ENCODE measurements at regions not wholly inside any gene's neighbourhood (a gene's known extent, or its start where the extent isn't known, plus 50 kb on each side); places are given as distances from the start of the nearest gene placed in this dataset.

GRCh38 chr7:25864943-25865751 is 286.9 kb upstream of the NFE2L3 start:
- DNase-seq (ENCODE audit: extremely low spot score) = no peak
- 33% methylated on average over 3 of the region's 3 CpGs for WGBS
- no peak overlapping the region for H3K4me3 ChIP-seq (ENCODE audit: low read depth, low read length)

GRCh38 chr7:25868509-25868908 is 283.5 kb upstream of the NFE2L3 start:
- no peaks in the 10 kb centered on the region for H3K4me1 ChIP-seq (ENCODE audit: insufficient read depth)
- no peak overlapping the region for H3K27ac ChIP-seq (ENCODE audit: low read depth)
- WGBS = 94% methylated on average over 1 of the region's 1 CpG
- no peak overlapping the region for H3K4me3 ChIP-seq (ENCODE audit: low read depth, low read length)
- no peak for DNase-seq (ENCODE audit: extremely low spot score)
- no peaks in the 10 kb centered on the region for H3K36me3 ChIP-seq (ENCODE audit: insufficient read depth)

More at GRCh38 chr7:25864943-25865751, 286.9 kb upstream of the NFE2L3 start:
- Histone ChIP-seq H3K4me1 (ENCODE audit: insufficient read depth) (no peaks in the 10 kb centered on the region), H3K36me3 (ENCODE audit: insufficient read depth) (no peaks in the 10 kb centered on the region), H3K27ac (ENCODE audit: low read depth) (no peak overlapping the region)

GRCh38 chr7:25870574-25870973 is 281.4 kb upstream of the NFE2L3 start:
- Histone ChIP-seq H3K4me1 (ENCODE audit: insufficient read depth) (no peaks in the 10 kb centered on the region), H3K27ac (ENCODE audit: low read depth) (no peak overlapping the region), H3K4me3 (ENCODE audit: low read depth, low read length) (no peak overlapping the region), H3K36me3 (ENCODE audit: insufficient read depth) (no peaks in the 10 kb centered on the region)
- DNase-seq (ENCODE audit: extremely low spot score) = no peak
- WGBS = 71% methylated on average over 3 of the region's 3 CpGs

- no peak for DNase-seq (ENCODE audit: extremely low spot score)
- Histone ChIP-seq H3K4me1 (ENCODE audit: insufficient read depth) (no peaks in the 10 kb centered on the region), H3K27ac (ENCODE audit: low read depth) (no peak overlapping the region), H3K4me3 (ENCODE audit: low read depth, low read length) (no peak overlapping the region), H3K36me3 (ENCODE audit: insufficient read depth) (no peaks in the 10 kb centered on the region)
- WGBS = 94% methylated on average over 3 of the region's 3 CpGs
Measured at GRCh38 chr7:25876092-25876491, 275.9 kb upstream of the NFE2L3 start.

DNA sequence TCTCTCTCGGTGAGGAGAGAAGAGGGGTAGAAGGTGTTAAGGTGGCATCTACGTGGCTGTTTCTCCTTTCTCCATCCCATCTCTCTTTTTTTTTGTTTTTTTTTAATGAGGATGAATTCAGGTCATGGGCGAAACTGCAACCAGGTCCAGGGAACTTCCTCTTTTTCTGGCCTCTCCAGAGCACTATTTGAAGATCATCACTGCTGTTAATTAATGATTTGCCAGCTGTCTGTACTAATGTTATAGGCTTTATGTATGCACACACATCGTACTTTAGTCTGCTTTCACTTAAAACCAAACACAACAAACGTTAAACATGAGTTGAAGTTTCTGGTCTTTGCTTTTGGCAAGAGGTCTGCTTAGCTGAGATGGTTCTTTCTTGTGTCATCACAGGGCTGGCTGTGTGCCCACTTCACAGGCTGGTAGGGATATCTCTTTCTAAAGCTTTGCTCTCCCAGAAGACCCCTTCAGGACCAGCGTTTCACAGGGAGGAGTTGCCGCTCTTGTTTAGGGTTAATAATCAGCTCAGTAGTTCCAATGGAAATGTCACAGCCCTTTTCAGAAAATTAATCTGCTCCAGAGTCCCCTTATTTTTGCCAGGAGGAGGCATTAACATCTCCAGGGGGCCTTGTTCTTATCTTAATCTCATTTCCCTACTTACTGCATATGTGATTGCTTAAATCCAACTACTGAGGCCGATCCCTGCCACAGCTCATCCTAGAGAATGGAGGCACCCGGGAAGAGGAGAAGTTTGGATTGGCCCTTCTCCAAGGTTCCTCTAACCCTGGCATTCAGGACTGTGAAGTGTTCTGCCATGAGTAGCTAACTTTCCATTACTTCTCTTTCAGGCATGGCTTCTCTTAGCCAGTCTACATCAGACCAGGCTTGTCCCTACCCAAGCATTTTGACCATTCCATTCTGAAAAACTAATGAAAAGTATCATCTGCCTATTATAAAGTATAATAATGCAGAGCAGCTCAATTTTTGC is 273.9 kb upstream of the NFE2L3 start:
- WGBS = 56% methylated on average over 9 of the region's 9 CpGs
- no peak overlapping the region for H3K4me3 ChIP-seq (ENCODE audit: low read depth, low read length)
- no peaks in the 10 kb centered on the region for H3K4me1 ChIP-seq (ENCODE audit: insufficient read depth)
- DNase-seq (ENCODE audit: extremely low spot score) = no peak
- no peak overlapping the region for H3K27ac ChIP-seq (ENCODE audit: low read depth)
- H3K36me3 ChIP-seq (ENCODE audit: insufficient read depth) = no peaks in the 10 kb centered on the region

DNA sequence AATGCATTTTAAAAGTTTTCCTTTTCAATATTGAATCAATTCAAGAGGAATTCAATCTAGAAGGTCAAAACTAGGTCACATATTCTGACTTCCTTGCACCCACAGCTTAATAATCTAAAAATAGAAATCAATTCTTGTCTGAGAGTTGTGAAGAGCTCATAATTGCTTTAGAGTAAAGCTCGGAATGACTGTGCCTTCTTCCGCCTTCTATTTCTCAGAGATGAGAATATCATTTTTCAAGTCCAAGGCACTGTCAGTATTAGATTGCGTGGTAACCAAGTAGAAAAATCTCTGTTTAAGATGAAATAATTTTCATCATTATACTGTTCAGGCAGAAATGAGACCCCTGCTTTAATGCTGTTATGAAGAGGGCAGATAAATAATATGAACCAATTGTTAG is 272.2 kb upstream of the NFE2L3 start:
- Histone ChIP-seq H3K4me1 (ENCODE audit: insufficient read depth) (no peaks in the 10 kb centered on the region), H3K27ac (ENCODE audit: low read depth) (no peak overlapping the region), H3K36me3 (ENCODE audit: insufficient read depth) (no peaks in the 10 kb centered on the region), H3K4me3 (ENCODE audit: low read depth, low read length) (no peak overlapping the region)
- WGBS = 87% methylated on average over 3 of the region's 3 CpGs
- no peak for DNase-seq (ENCODE audit: extremely low spot score)

GRCh38 chr7:25881317-25882037 is 270.5 kb upstream of the NFE2L3 start:
- no peaks in the 10 kb centered on the region for H3K36me3 ChIP-seq (ENCODE audit: insufficient read depth)
- no peak for DNase-seq (ENCODE audit: extremely low spot score)
- no peak overlapping the region for H3K4me3 ChIP-seq (ENCODE audit: low read depth, low read length)
- H3K4me1 ChIP-seq (ENCODE audit: insufficient read depth) = no peaks in the 10 kb centered on the region
- WGBS = 24% methylated on average over 14 of the region's 14 CpGs
- no peak overlapping the region for H3K27ac ChIP-seq (ENCODE audit: low read depth)

- Histone ChIP-seq H3K27ac (ENCODE audit: low read depth) (no peak overlapping the region), H3K4me3 (ENCODE audit: low read depth, low read length) (no peak overlapping the region), H3K36me3 (ENCODE audit: insufficient read depth) (no peaks in the 10 kb centered on the region), H3K4me1 (ENCODE audit: insufficient read depth) (no peaks in the 10 kb centered on the region)
- DNase-seq (ENCODE audit: extremely low spot score) = no peak
- 35% methylated on average over 13 of the region's 13 CpGs for WGBS
Measured at GRCh38 chr7:25882151-25882773, 269.7 kb upstream of the NFE2L3 start.

GRCh38 chr7:25884265-25884828 is 267.7 kb upstream of the NFE2L3 start:
- 49% methylated on average over 13 of the region's 13 CpGs for WGBS
- H3K4me1 ChIP-seq (ENCODE audit: insufficient read depth) = no peaks in the 10 kb centered on the region
- no peak for DNase-seq (ENCODE audit: extremely low spot score)
- no peak overlapping the region for H3K4me3 ChIP-seq (ENCODE audit: low read depth, low read length)
- H3K36me3 ChIP-seq (ENCODE audit: insufficient read depth) = no peaks in the 10 kb centered on the region
- H3K27ac ChIP-seq (ENCODE audit: low read depth) = no peak overlapping the region

GRCh38 chr7:25885057-25885576 is 266.9 kb upstream of the NFE2L3 start:
- Histone ChIP-seq H3K36me3 (ENCODE audit: insufficient read depth) (no peaks in the 10 kb centered on the region), H3K4me3 (ENCODE audit: low read depth, low read length) (no peak overlapping the region), H3K4me1 (ENCODE audit: insufficient read depth) (no peaks in the 10 kb centered on the region), H3K27ac (ENCODE audit: low read depth) (no peak overlapping the region)
- WGBS = 81% methylated on average over 7 of the region's 7 CpGs
- DNase-seq (ENCODE audit: extremely low spot score) = no peak

DNA sequence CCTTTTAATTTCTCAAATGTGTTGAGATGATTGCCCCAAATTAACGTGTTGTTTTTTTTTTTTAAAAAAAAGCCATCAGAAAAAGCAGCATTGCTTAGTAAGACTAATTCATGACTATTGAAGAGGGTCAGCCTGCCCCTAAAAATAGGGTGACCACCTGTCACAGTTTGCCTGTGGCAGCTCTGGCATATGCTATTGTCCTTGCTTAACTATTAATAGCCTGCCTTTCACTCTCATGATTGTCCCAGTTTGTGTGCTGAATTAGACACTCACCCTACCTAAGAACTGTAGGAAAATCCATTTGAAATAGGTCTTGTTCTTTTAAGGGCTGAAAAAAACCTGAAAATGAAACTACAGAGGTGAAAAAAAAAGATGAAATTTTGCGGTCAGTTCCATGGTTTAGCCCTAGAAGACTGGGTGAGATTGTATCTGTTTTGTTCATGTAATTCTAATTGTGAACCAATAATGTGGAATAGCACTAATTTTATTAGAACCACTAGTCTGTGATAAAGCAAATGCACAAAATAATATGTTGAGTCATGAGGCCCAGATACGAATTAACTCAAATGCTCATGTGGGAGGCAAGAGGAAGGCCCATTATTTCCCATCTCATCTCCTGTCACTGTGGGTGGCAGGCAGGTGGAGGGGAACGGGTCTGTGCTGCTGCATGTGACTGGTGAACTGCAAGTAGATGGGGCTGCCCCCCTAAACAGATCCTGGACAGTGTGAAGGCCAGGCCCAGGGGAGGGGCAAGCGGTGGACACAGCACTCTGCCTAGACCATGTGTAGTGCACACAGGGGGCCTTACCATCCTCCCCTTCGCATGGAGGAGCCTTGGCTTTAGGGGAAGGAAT is 265.4 kb upstream of the NFE2L3 start:
- no peak for DNase-seq (ENCODE audit: extremely low spot score)
- H3K4me1 ChIP-seq (ENCODE audit: insufficient read depth) = no peaks in the 10 kb centered on the region
- no peak overlapping the region for H3K4me3 ChIP-seq (ENCODE audit: low read depth, low read length)
- H3K27ac ChIP-seq (ENCODE audit: low read depth) = no peak overlapping the region
- WGBS = 77% methylated on average over 6 of the region's 6 CpGs
- H3K36me3 ChIP-seq (ENCODE audit: insufficient read depth) = no peaks in the 10 kb centered on the region

DNA sequence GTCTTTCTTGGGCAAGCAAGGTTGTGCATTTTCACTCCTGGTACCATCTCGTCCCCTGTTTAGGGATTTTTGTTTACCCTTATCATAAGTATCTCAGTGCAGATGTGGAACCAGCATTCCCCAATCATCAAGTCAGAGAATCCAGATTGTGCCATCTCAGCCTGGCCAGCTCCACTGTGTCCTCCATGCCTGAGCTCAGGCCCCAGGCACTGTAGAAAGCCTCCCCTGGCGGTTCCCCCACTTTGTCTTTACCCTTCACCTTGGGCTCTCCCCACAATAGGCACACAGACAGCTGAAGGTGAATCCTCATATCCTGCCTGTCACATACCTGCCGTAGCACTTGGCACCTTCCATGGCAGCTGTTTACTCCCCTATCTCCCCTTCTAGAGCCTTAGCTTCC is 264.7 kb upstream of the NFE2L3 start:
- Histone ChIP-seq H3K4me1 (ENCODE audit: insufficient read depth) (no peaks in the 10 kb centered on the region), H3K4me3 (ENCODE audit: low read depth, low read length) (no peak overlapping the region), H3K27ac (ENCODE audit: low read depth) (no peak overlapping the region), H3K36me3 (ENCODE audit: insufficient read depth) (no peaks in the 10 kb centered on the region)
- WGBS = 83% methylated on average over 3 of the region's 3 CpGs
- DNase-seq (ENCODE audit: extremely low spot score) = no peak

All from urinary bladder (tissue), 3 donors.